Uterus (tissue), 2 donors: ENCODE measurements at regions not wholly inside any gene's neighbourhood (a gene's known extent, or its start where the extent isn't known, plus 50 kb on each side); places are given as distances from the start of the nearest gene placed in this dataset.

ENCODE experiments used
- CTCF ChIP-seq, 4 experiments: fragments of 200-600 bp in 2 of 4; fragments of 450-650 bp in 2 of 4; sonication (generic) in 2 of 4; IDR thresholded peaks; one replicate each; pipeline ENCODE4 v1.5.1; 2016 to 2019; ENCODE audit warnings: antibody characterized with exemption in 4 of 4, mild to moderate bottlenecking in 2 of 4, moderate library complexity in 1 of 4
- POLR2A ChIP-seq, 2 donors: fragments of 450-650 bp; IDR thresholded peaks; one replicate each; pipeline ENCODE4 v1.6.1; 2016; ENCODE audit warnings: antibody characterized with exemption in 2 of 2, mild to moderate bottlenecking in 1 of 2, moderate library complexity in 1 of 2

- TF ChIP-seq CTCF (IDR thresholded peaks at IDR 0.05) (no peak), POLR2A (IDR thresholded peaks at IDR 0.05) (no peak)
Measured at GRCh38 chr2:16375981-16376380, 289.7 kb downstream of the CYRIA start.
